ENCODE measurements at regions not wholly inside any gene's neighbourhood (a gene's known extent, or its start where the extent isn't known, plus 50 kb on each side); places are given as distances from the start of the nearest gene placed in this dataset.

DNA sequence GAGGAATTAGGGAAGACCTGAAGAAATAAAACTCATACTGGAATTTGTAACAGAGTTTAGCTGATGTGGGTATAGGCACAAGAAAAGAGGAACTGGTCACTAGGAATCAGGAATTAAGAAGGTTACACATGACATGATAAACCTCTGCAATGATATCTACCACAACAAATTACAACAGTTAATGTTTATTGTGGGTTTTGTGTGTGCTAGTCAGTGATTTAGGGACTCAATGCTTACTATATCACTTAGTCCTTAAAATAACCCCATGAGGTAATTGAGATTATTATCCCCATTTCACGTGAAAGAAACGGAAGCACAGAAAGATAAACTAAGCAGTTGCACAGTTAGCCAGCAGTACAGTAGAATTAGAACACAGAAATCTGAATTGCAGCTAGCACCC, 415.8 kb upstream of the ZEB2 start:
- TF ChIP-seq EP300 (IDR thresholded peaks at IDR 0.05), result no peak
- no peak for TF ChIP-seq POLR2A (IDR thresholded peaks at IDR 0.05)
- TF ChIP-seq, protein P1, sequence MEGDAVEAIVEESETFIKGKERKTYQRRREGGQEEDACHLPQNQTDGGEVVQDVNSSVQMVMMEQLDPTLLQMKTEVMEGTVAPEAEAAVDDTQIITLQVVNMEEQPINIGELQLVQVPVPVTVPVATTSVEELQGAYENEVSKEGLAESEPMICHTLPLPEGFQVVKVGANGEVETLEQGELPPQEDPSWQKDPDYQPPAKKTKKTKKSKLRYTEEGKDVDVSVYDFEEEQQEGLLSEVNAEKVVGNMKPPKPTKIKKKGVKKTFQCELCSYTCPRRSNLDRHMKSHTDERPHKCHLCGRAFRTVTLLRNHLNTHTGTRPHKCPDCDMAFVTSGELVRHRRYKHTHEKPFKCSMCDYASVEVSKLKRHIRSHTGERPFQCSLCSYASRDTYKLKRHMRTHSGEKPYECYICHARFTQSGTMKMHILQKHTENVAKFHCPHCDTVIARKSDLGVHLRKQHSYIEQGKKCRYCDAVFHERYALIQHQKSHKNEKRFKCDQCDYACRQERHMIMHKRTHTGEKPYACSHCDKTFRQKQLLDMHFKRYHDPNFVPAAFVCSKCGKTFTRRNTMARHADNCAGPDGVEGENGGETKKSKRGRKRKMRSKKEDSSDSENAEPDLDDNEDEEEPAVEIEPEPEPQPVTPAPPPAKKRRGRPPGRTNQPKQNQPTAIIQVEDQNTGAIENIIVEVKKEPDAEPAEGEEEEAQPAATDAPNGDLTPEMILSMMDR (IDR thresholded peaks at IDR 0.05), result no peak
